Stimulated activated CD8-positive, alpha-beta memory T cell treated with anti-CD3 and anti-CD28 coated beads, Interleukin-4, amount 100 ng/mL, for 1 hour (primary cell): ENCODE measurements at regions not wholly inside any gene's neighbourhood (a gene's known extent, or its start where the extent isn't known, plus 50 kb on each side); places are given as distances from the start of the nearest gene placed in this dataset.
A peak's percentile ranks its signal among the peaks of the same experiment; 100 is the strongest.

Source experiments
- DNase-seq, 2 donors: peaks; one replicate each; pipeline ENCODE4 v3.0.0-alpha.2; 2020; ENCODE audit warnings: low read depth in 2 of 2, low spot score in 1 of 2

DNA sequence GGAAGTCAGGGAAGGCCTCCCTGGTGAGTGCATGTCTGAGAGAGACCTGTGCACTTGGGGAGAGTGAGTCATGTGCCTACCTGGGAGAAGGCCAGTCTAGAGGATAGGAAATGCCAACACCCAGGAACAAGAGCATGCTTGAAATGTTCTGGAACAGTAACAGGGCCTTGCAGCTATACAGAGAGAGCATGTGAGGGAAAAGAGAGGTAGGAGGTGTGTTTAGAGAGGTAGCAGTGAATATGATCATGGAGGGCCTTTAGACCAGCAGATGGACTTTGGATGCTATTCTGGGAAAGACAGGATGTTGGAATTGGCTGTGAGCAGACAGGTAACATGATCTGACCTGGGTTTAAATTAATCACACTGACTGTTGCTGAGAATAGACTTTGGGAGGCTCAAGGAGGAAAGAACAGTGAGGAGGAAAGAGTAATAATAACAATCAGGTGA lies 1143.6 kb downstream of the FLRT2 start:
- no peak for DNase-seq

DNA sequence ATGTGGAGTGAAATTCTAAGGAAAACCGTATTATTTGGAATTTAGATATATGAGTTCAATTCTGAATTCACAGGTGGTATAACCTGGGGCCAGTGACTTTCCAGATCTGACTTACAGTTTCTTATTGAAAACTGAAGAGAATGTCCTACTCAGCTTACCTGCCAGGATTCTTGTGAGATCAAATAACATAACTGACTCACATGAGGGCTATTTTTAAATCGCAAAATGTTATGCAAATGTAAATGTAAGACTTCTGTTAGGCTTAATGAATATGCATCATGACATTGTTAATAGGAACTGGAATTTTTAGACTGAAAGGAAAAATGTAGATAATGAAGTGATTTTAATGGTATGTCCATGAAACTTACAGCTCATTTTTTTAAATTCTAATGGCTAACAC lies 1142.1 kb downstream of the FLRT2 start:
- DNase-seq: no peak

DNA sequence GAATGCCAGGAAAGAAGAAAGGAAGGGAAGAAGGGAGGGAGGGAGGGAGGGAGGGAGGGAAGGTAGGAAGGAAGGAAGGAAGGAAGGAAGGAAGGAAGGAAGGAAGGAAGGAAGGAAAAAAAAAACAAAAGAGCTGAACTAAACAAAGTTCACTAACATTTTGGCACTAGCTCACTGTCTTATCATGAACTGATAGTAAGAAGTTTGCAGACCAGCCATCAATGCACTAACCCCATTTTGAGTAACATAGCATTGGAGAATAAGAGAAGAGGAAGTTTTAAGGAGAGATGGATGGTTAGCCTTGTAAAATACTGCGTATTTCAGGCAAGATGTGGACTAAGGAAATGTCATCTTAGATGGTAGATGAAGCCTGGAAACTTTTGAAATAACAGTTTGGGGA lies 1136.0 kb downstream of the FLRT2 start:
- DNase-seq: no peak

DNA sequence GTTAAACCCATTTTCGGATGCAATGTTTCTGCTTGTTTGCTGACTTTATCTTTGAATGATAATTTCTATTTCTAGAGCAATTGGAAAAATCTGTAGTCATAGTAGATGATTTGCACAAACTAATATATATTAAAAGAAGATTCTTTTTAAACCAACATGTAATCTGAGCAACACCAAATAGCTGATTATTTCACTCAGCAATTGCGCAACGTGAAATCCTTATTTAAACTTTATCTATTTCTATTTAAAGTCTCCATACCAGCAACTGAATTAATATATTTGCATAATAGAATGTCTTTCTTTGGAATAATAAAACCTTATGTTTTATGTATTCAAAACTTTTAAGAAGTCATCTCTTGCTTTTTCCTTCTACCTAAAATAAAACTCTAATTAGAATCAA lies 1132.4 kb downstream of the FLRT2 start:
- DNase-seq: no peak

DNA sequence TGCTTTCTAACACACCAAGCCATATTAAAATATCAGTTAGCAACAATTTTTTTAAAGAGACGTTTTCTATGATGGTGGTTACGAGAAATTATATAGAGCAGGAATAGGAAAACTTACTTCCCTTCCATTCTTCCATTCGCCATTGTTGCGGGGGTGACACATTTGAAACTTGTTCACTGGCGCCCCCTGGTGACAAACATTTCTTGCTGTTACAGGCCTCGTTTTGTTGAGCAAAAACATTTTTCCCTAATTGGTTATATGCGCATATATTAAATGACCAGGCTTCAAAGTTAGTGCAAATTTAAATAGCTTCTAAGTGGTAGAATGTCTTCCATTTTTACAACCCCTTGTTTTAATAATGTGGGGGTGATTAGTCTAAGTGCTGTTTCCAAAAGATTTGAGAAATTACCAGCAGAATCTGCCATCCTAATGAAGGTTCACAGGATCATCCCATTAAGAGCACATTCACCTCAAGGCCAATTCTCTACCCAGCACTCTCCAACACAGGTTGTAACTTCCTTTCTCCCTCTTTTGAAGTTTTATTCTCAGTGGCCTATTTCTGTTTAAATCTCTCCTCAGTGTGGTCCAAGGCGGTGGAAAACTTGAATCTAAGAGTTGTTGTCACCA lies 1124.7 kb downstream of the FLRT2 start:
- DNase-seq: peak; percentile 0 to 3

DNA sequence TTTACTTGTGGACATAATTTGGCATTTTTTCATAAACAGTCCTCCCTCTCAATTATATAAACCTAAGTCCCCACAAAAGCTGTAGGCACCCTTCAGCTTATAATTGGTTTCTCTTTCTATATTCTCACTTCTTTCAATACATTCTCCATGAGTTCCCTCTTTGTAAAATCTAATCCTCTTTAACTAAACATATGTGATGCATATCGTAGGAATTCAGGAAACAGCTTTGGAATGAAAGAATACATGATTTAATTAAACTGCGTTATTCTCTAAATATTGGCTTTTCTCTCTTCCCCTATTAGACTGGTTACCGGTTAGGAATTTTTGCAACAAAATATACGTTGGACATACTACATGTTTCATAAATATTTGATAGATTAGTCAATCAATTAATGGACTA lies 1122.6 kb downstream of the FLRT2 start:
- DNase-seq: no peak

DNA sequence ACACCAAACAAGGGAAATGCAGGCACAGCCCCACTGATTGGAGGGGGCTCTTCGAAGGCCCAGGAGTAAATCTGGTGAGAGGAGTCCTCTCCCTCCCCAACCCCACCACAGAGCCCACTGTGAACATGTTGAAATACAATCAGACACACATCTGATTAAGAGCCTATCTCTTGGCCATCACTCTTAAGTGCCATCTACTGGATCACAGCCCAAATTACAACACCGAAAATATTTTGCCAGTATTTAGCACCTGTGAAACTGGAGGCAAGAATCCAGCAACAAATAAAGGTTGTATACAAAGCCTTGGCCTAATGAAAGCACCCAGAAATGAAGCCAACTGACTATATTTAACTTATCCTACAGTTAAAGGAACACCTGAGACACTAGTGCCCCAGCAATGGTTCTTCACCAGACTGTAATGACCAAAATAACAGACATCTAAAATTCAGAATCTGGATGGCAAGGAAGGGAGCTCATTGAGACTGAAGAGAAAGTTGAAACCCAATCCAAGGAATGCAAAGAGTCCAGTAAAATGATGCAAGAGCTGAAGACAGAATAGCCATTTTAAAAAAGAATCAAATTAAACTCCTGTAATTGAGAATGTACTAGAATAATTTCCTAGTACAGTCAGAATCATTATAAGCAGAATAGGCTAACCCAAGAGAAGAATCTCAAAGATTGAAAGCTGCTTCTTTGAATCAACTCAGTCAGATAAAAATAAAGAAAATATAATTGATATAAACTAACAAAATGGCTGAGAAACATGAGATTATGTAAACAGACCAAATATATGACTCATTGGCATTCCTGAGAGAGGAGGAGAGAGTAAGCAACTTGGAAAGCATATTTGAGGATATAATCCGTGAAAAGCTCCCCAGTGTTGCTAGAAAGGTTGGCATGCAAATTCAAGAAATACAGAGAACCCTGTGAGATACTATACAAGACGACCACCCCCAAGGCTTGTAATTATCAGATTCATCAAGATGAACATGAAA lies 1117.0 kb downstream of the FLRT2 start:
- DNase-seq: no peak

DNA sequence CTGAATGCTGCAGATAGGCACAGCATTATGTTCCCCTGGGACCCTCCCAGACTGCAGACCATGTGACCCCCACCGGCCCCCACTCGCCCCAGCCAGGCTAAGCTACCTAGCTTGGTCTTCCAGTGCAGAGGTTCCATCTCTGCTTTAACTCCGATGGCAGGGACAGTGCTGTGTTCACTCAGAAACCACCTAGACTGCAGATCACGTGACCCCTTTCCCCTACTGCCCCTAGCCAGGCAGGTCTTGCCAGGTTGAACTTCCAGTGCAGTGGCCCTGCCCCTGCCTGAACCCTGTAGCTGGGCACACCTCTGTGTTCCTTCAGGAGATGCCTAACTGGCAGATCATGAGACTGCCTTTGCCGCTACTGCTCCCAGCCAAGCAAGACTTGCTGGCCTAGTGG lies 1116.2 kb downstream of the FLRT2 start:
- DNase-seq: no peak

DNA sequence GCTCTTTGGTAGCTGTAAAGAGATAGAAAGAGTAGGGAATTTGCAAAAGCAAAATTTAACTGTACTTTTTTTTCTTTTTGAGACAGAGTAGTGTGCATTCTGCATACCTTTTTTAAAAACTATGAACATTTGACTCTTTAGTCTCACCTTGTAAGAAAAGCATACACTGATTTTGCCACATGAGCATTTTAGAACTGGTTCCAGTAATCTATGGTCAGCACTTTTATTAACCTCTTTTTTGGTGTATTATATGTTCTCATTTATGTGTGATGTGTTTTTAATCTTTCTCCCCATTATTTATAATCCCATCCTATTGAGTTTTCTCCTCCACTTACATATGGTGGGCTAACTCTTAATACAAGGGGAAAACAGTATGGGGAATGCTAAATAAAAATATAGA lies 1111.4 kb downstream of the FLRT2 start:
- no peak for DNase-seq

DNA sequence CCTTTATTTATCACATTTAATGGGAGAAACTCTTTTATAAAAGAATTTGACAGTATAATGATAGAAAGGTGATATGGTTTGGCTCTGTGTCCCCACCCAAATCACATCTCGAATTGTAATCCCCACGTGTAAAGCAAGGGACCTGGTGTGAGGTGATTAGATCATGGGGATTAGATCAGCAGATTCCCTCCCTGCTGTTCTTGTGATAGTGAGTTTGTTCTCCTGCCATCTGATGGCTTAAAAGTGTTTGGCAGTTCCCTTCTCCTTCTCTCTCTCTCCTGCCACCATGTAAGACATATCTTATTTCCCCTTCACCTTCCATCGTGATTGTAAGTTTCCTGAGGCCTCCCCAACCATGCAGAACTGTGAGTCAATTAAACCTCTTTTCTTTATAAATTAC lies 1110.3 kb downstream of the FLRT2 start:
- no peak for DNase-seq

DNA sequence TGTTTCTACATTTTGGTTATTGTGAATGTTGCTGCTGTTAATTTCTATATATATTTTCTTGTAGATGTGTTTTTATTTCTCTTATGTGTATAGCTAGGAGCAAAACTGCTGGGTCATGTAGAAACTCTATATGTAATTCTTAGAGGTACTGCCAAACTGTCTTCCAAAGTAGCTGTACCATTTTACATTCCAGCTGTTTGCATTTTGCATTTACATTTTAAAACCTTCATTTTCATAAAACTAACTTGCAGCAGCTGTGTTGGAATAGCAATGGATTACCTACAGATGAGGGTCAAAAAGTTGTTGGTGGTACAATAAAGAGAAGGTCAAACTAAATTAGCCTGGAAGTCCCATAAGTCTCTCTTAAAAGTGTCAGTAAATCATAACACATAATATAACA lies 1109.7 kb downstream of the FLRT2 start:
- DNase-seq: no peak

DNA sequence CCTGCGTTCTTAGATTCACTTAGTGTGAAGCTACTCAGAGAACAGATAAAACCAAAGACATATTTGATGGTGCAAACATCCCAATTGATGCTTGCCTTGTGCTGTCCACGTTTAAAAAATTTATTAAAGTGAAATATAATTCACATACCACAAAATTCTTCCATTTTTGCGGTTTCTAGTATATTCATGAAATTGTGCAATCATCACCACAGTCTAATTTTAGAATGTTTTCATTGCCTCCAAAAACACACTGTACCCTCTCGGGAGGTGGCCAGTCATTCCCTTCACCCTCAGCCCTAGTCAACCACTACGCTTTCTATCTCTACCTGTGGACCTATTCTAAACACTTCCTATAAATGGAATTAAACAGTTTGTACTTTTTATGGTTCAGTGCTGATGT lies 1109.2 kb downstream of the FLRT2 start:
- DNase-seq: no peak

DNA sequence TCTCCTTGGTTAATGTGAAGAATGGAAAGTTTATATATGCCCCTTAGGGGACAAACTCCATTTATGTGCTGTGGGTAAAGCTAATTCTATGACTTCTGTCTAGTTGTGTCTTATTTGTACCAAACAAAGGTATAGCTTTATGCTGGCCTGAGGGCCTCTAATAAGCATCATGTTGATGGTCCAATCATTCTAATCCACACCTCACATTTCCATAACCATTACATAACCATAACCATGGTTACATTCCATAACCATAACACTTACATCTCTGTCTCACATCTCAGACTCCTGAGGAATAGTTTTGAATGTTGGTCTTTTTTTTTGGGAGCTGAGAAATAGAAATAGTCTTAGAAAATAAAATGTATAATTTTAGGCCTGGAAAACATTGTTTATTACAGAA lies 1097.1 kb downstream of the FLRT2 start:
- DNase-seq: no peak

DNA sequence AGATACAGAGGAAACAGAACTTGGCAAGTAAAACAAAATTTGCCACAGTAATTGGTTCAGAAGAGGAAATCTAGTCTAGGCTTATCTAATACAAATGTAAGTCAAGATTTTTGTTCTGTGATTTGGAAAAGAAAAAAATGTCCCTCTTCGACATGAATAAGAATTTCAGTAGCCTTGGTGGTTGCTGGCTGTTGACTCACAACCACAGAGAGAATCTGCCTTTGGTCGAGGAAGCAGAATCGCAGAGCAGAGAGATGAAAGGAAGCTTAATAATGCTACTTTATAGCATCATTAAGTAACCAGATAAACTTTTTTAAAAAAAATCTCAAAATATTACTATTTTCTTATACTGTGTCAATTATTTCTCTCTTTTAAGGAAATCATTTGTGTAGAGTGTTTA lies 1096.6 kb downstream of the FLRT2 start:
- DNase-seq: no peak

DNA sequence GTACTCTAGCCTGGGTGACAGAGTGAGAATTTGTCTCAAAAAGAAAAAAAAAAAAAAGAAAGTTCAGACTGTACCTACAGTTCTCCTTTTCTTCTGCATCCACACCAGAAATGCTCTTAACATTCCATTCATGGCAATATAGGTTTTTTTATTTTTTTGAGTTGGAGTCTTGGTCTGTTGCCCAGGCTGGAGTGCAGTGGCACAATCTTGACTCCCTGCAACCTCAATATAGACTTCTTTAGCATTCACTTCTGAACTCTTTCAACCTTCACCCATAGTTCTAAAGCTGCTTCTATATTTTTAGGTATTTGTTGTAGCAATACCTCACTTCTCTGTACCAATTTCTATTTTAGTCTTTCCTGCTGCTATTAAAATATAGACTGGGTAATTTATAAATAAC lies 1095.7 kb downstream of the FLRT2 start:
- DNase-seq: no peak

DNA sequence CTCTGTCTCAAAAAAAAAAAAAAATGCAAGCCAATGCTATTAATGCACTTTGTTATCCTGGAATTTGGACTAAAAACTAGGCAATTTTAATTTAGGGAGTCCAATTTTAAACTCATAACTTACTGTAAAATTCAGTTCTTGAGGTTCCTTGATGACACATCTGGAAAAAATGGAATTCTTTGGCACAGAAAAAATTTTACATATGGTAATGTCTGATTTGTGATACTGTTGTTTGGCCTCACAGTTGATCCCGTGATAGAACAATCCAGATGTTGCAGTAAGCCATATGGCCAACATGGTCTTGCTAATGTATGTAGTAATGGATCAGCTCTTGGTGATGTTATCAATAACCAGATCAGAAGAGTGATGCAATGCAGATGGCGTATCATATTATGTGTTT lies 1089.8 kb downstream of the FLRT2 start:
- DNase-seq: no peak

DNA sequence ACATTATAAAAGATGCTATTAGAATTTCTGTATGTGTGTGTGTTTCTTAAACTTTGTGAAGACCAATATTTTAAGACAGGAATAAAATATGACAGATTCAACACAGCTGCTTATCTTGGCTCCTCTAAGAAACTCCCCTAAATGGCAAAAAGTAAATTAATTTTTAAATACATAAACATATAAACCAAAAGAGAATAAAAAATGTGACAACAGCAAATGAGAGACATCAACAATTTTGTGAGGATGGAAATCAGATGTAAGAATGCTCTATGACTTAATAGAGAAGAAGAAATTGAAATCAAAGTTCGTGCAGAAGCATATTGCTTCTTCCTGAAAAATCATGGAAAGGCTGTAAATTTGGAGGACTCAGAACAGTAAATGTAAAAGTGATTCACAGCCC lies 1083.8 kb downstream of the FLRT2 start:
- no peak for DNase-seq

DNA sequence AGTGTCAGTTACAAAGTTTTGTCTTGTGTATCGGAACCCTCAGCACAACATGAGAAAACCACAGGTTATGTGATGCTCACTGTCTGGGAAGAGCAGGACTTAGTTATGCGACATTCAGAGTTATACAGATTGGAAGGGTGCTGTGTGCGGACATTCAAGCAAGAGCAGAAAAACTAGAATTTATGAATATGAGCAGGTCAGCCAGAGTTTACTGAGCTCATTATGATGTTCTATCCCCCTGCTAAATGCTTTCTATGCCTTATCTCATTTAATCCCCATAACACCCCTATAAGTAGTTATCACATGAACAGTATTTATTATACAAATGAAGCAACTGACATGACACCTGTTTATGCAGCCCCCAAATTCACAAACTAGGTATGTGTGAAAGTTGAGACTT lies 1083.2 kb downstream of the FLRT2 start:
- no peak for DNase-seq

DNA sequence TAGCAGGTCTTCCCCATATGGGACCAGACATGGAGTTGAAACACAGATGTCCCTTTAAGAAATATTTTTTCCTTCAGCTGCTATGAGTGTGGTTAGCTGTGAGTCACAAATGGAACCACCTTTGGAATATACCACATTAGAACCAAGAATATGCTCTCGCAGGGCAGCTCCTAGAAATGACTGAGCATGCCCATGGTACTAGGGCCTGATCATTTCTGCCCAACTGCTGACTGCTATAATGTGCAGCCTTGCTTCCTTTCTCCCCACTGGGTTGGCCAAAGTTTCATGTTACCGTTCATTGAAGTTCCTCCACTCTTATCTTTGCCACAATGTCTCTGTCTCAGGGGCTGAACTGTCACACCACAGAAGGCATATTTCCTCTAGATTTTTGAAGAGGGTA lies 1074.6 kb downstream of the FLRT2 start:
- no peak for DNase-seq

DNA sequence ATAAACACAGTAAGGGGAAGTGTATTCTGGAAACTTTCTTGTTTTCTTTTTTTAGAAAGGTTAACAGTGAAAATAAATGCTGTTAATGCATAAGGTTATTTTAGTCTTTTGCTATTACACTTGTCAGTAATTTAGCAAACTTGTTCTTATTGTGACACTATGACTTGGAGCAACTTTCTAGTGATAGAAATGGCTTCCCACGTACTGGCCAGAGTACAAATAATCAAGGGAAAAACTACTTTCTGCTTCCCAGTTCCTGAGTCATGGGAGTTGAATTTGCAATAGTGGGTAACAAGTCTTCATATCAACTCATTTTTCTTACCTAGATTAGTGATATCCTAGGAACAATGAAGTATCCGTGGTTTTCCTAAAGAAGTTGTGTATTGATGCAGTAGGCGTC lies 1072.3 kb downstream of the FLRT2 start:
- DNase-seq: no peak

DNA sequence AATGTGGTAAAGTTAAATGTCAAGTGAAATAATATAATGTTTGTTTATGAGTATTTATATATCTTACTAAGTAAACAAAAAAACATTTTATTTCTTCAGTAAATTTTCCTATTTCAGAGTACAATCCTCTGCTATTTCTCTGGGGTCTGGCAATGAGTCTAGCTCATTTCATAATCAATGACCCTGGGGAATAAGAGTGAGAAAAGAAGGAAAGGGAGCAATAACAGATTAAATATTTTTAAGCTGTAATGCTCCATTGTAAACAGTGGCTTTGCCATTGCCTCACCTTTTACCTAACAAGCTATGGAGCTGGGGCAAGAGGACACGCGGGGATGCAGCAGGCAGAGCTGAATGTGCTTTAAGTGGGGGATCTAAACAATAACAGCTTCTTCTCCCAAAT lies 1071.9 kb downstream of the FLRT2 start:
- DNase-seq: no peak

DNA sequence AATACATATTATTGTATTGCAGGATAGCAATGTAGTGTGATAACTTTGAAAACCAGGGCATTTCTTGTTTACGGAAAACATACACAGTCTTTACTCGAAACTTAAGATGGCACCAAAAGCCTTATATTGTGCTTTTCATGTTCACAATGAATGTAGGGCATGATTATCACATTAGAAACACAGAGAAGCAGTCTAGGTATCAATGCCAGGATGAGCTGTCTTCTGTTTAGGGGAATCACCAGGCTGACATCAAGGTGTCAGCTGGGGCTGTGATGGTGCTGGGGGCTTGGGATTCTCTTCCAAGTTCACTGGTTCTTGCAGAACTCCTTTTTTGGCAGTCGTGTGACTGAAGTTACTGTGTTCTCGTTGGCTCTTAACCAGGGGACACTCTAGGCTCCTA lies 1067.3 kb downstream of the FLRT2 start:
- DNase-seq: no peak

DNA sequence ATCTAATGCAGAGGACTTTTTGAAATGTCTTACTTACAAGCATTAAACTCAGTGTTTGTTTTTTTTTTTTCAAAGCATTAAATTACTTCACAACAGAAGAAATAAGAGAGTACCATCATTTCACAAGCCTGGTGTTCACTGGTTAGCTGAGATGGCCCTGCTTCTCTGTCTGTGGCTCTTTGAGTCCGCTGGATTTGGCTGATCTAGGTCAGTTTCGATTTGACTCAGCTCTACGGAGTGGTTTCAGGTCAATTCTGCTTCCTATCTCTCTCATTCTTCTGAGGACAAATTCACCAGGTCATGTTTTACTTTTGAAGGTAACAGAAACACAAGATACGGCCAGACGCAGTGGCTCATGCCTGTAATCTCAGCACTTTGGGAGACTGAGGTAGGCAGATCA lies 1066.1 kb downstream of the FLRT2 start:
- no peak for DNase-seq
